ENCODE measurements at regions not wholly inside any gene's neighbourhood (a gene's known extent, or its start where the extent isn't known, plus 50 kb on each side); places are given as distances from the start of the nearest gene placed in this dataset.

GRCh38 chr1:18574754-18575153, 55.9 kb upstream of the PAX7 start:
- CTCF ChIA-PET = interaction anchor here (0.6 to 7.6 kb wide), 42 partner anchors 9 to 913 kb away, joined by 3 to 340 read pairs (median 8); no protein-coding TSS in a partner anchor

GRCh38 chr1:18575620-18576019, 55.0 kb upstream of the PAX7 start:
- no peak overlapping the region for H3K27ac Mint-ChIP-seq
- no peaks in the 10 kb centered on the region for H3K36me3 Mint-ChIP-seq
- ChIA-PET POLR2A (interaction anchor here (0.7 kb wide), 1 partner anchor 177 kb away, joined by 3 read pairs; no protein-coding TSS in a partner anchor), CTCF (interaction anchor here (0.5 to 7.6 kb wide), 124 partner anchors 8 to 925 kb away, joined by 3 to 340 read pairs (median 5); partner anchors contain the start of genes IGSF21 and KLHDC7A)
- DNase-seq (ENCODE audit: low spot score) = peak; percentile 94
- H3K27me3 Mint-ChIP-seq (ENCODE audit: low read depth) = peaks cover 2% of the 10 kb centered on the region; the same call in 1 of the 2 replicates
- peak; percentile 95 for ATAC-seq
- no peaks in the 10 kb centered on the region for H3K9me3 Mint-ChIP-seq
- no peak overlapping the region for H3K4me3 Mint-ChIP-seq
- H3K4me1 Mint-ChIP-seq = peaks cover 9% of the 10 kb centered on the region
- TF ChIP-seq ESRRA (CRISPR knock-in tag; IDR thresholded peaks at IDR 0.05; ENCODE audit: borderline replicate concordance) (no peak), AR (CRISPR knock-in tag; IDR thresholded peaks at IDR 0.05) (no peak), EMX1 (CRISPR knock-in tag; IDR thresholded peaks at IDR 0.05) (no peak), ATF6 (CRISPR knock-in tag; IDR thresholded peaks at IDR 0.05) (no peak), ZNF532 (CRISPR knock-in tag; IDR thresholded peaks at IDR 0.05; ENCODE audit: borderline replicate concordance) (no peak), NR2C2 (CRISPR knock-in tag; IDR thresholded peaks at IDR 0.05) (no peak), E2F5 (CRISPR knock-in tag; IDR thresholded peaks at IDR 0.05) (0 out of 2 replicates have a peak, but pooled peaks have one; percentile 25), NR1H2 (CRISPR knock-in tag; IDR thresholded peaks at IDR 0.05) (no peak), E2F1 (CRISPR knock-in tag; IDR thresholded peaks at IDR 0.05) (no peak), TEAD1 (CRISPR knock-in tag; IDR thresholded peaks at IDR 0.05) (peak; percentile 85; the same call in 1 of the 2 replicates)

More at GRCh38 chr1:18574754-18575153, 55.9 kb upstream of the PAX7 start:
- Mint-ChIP-seq H3K27me3 (ENCODE audit: low read depth) (peaks cover 3% of the 10 kb centered on the region), H3K36me3 (no peaks in the 10 kb centered on the region), H3K4me3 (no peak overlapping the region), H3K27ac (no peak overlapping the region), H3K4me1 (peaks cover 13% of the 10 kb centered on the region), H3K9me3 (no peaks in the 10 kb centered on the region)
- ATAC-seq (no peak), DNase-seq (ENCODE audit: low spot score) (no peak)
- POLR2A ChIA-PET = no interaction called here
- TF ChIP-seq ARID4B (CRISPR knock-in tag; IDR thresholded peaks at IDR 0.05; ENCODE audit: borderline replicate concordance) (no peak), ZNF121 (CRISPR knock-in tag; IDR thresholded peaks at IDR 0.05) (peak; percentile 94)

All from WTC11 (cell line).